ENCODE measurements at regions not wholly inside any gene's neighbourhood (a gene's known extent, or its start where the extent isn't known, plus 50 kb on each side); places are given as distances from the start of the nearest gene placed in this dataset.

DNA sequence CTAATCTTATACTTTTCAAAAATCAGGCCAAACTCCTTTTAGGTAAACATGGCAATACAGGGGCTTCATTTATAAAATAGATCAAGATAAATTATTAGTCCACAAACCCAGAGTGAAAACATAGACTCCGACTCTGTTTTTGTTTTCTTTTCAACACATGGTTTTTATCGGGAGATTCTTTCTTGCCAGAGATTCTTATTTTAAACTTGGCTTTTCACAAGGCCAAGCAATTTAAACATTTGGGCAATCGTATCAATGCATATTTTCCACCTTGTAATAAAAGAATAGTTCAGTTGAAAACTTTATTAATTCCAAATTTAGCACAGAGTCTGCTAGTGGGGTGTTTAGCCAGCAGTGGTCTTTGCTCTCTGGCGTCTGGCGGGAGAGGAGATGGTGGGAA, 71.9 kb downstream of the SOX11 start:
- no peaks in the 10 kb centered on the region for H3K36me3 Mint-ChIP-seq (ENCODE audit: low read depth)
- H3K27ac Mint-ChIP-seq: no peak overlapping the region
- H3K4me1 Mint-ChIP-seq: no peaks in the 10 kb centered on the region
- no peak overlapping the region for H3K4me3 Mint-ChIP-seq
- intact Hi-C loops (cut with micrococcal nuclease): no loop called here
- H3K27me3 Mint-ChIP-seq: no peaks in the 10 kb centered on the region
- POLR2A ChIA-PET: no interaction called here
- no peak for ATAC-seq (ENCODE audit: low read depth)
- CTCF ChIA-PET: no interaction called here
- no peak for DNase-seq
- no peaks in the 10 kb centered on the region for H3K9me3 Mint-ChIP-seq
- TF ChIP-seq, protein P1, sequence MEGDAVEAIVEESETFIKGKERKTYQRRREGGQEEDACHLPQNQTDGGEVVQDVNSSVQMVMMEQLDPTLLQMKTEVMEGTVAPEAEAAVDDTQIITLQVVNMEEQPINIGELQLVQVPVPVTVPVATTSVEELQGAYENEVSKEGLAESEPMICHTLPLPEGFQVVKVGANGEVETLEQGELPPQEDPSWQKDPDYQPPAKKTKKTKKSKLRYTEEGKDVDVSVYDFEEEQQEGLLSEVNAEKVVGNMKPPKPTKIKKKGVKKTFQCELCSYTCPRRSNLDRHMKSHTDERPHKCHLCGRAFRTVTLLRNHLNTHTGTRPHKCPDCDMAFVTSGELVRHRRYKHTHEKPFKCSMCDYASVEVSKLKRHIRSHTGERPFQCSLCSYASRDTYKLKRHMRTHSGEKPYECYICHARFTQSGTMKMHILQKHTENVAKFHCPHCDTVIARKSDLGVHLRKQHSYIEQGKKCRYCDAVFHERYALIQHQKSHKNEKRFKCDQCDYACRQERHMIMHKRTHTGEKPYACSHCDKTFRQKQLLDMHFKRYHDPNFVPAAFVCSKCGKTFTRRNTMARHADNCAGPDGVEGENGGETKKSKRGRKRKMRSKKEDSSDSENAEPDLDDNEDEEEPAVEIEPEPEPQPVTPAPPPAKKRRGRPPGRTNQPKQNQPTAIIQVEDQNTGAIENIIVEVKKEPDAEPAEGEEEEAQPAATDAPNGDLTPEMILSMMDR (IDR thresholded peaks at IDR 0.05): no peak

DNA sequence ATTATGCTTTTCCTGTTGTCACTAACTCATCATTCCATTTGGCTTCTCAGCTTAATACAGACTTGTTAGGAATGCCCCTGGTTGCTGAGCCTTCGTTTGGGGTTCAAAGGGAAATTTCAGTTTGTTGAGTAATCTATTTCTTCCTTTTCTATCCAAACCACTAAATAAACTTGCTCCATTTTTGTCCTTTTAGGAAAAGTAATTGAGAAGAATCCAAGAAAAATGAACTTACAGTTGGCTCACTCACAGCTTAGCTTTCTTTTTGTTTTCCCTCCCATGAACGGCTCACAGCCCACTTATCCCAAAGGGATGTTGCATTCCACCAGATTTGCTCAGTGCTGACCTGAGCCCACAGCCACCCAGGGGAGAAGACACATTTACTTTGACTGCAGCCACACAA, 73.9 kb downstream of the SOX11 start:
- ATAC-seq (ENCODE audit: low read depth) (no peak), DNase-seq (no peak)
- TF ChIP-seq, protein P1 (IDR thresholded peaks at IDR 0.05): no peak
- Mint-ChIP-seq H3K36me3 (ENCODE audit: low read depth) (no peaks in the 10 kb centered on the region), H3K27ac (no peak overlapping the region), H3K9me3 (no peaks in the 10 kb centered on the region), H3K4me1 (no peaks in the 10 kb centered on the region), H3K4me3 (no peak overlapping the region), H3K27me3 (no peaks in the 10 kb centered on the region)
- CTCF ChIA-PET: no interaction called here
- POLR2A ChIA-PET: no interaction called here
- intact Hi-C loops (cut with micrococcal nuclease): no loop called here

DNA sequence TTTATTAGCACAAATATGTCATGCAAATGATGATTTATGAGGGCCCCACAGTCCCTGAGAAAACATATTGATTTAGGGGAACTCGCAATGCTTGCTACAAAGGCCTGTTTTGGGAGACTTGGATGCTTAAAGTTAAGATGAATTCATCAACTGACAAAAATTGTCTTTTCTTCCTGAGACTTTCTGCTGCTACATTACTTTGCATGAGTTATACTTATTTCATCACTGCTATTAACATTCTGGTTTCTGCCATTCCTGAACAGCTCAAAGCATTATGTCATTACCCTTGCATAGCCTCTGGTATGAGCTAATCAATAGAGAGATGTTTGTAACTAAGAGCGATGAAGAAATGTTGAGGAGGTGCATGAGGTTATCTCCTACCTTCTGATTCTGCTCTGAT, 74.4 kb downstream of the SOX11 start:
- no peaks in the 10 kb centered on the region for H3K27me3 Mint-ChIP-seq
- no peaks in the 10 kb centered on the region for H3K4me1 Mint-ChIP-seq
- TF ChIP-seq, protein P1 (IDR thresholded peaks at IDR 0.05): no peak
- ChIA-PET POLR2A (no interaction called here), CTCF (no interaction called here)
- intact Hi-C loops (cut with micrococcal nuclease): no loop called here
- H3K9me3 Mint-ChIP-seq: no peaks in the 10 kb centered on the region
- DNase-seq (no peak), ATAC-seq (ENCODE audit: low read depth) (no peak)
- no peak overlapping the region for H3K27ac Mint-ChIP-seq
- no peaks in the 10 kb centered on the region for H3K36me3 Mint-ChIP-seq (ENCODE audit: low read depth)
- H3K4me3 Mint-ChIP-seq: no peak overlapping the region

DNA sequence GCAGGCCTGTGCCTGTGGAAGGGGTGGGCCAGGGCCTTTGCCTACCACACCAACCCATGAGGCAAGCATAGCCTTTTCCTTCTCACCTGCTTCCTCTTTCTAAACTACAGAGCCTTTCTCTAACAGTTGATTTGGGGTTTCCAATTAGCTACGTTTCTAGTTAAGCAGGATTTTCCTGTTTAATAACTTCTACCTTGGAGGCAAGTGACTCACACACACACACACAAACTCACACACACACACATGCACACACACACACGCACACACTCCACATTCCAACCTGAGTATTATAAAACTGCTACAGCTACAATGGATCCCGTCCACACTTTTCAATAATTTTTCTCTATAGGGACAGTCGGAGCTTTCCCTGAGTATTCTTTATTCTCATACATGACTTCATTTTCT, 84.9 kb downstream of the SOX11 start:
- TF ChIP-seq, protein P1 (IDR thresholded peaks at IDR 0.05): no peak
- ChIA-PET CTCF (no interaction called here), POLR2A (no interaction called here)
- Mint-ChIP-seq H3K4me1 (no peaks in the 10 kb centered on the region), H3K36me3 (ENCODE audit: low read depth) (no peaks in the 10 kb centered on the region), H3K27me3 (no peaks in the 10 kb centered on the region), H3K27ac (no peak overlapping the region), H3K9me3 (peaks cover 2% of the 10 kb centered on the region), H3K4me3 (no peak overlapping the region)
- intact Hi-C loops (cut with micrococcal nuclease): no loop called here
- ATAC-seq (ENCODE audit: low read depth) (no peak), DNase-seq (no peak)

DNA sequence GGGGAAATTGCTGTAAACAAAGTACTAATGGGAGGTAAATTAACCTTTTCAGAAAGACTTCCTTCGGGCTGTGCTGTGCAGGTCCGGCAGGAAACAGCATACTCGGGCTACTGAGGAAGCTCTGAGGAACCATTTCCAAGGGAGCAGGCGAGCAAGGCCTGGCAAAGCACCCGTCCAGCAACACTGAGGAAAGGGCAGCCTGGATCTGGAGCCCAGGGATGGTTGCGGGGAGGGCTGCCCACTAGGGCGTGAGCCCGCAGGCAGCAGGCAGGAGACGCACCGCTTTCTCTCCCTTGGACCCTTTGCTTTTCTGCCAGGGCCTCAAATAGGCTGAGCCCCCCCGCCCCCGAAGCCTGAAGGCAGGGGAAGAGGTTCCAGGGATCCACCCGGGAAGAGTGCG, 89.5 kb downstream of the SOX11 start:
- ATAC-seq (ENCODE audit: low read depth): no peak
- H3K36me3 Mint-ChIP-seq (ENCODE audit: low read depth): no peaks in the 10 kb centered on the region
- no peak for DNase-seq
- TF ChIP-seq, protein P1 (IDR thresholded peaks at IDR 0.05): no peak
- no peaks in the 10 kb centered on the region for H3K4me1 Mint-ChIP-seq
- ChIA-PET CTCF (no interaction called here), POLR2A (no interaction called here)
- no peak overlapping the region for H3K27ac Mint-ChIP-seq
- H3K4me3 Mint-ChIP-seq: no peak overlapping the region
- peaks cover 2% of the 10 kb centered on the region for H3K9me3 Mint-ChIP-seq
- H3K27me3 Mint-ChIP-seq: no peaks in the 10 kb centered on the region
- intact Hi-C loops (cut with micrococcal nuclease): no loop called here

Measured in activated B cell treated with CpG ODN at 0.5 μM for 24 hours (primary cell).